ENCODE measurements at regions not wholly inside any gene's neighbourhood (a gene's known extent, or its start where the extent isn't known, plus 50 kb on each side); places are given as distances from the start of the nearest gene placed in this dataset.

DNA sequence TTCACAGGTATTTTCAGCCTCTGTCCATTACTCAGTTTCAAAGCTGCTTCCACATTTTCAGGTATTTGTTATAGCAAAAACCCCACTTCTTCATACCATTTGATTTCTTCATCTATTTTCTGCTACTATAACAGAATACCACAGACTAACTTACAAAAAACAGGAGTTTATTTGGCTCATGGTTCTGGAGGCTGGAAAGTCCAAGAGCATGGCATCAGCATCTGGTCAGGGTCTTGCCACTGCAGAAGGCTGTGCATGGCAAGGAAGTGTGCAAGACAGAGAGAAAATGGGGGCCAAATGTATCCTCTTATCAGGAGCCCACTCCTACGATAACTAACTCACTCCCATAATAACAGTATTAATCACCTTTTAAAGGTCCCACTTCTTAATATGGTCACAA lies 82.8 kb upstream of the FOXA2 start:
- TF ChIP-seq, protein P1, sequence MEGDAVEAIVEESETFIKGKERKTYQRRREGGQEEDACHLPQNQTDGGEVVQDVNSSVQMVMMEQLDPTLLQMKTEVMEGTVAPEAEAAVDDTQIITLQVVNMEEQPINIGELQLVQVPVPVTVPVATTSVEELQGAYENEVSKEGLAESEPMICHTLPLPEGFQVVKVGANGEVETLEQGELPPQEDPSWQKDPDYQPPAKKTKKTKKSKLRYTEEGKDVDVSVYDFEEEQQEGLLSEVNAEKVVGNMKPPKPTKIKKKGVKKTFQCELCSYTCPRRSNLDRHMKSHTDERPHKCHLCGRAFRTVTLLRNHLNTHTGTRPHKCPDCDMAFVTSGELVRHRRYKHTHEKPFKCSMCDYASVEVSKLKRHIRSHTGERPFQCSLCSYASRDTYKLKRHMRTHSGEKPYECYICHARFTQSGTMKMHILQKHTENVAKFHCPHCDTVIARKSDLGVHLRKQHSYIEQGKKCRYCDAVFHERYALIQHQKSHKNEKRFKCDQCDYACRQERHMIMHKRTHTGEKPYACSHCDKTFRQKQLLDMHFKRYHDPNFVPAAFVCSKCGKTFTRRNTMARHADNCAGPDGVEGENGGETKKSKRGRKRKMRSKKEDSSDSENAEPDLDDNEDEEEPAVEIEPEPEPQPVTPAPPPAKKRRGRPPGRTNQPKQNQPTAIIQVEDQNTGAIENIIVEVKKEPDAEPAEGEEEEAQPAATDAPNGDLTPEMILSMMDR (IDR thresholded peaks at IDR 0.05): no peak
- no peak for TF ChIP-seq POLR2A (IDR thresholded peaks at IDR 0.05)

Measured in heart left ventricle (tissue), 13 donors.